ENCODE measurements at regions not wholly inside any gene's neighbourhood (a gene's known extent, or its start where the extent isn't known, plus 50 kb on each side); places are given as distances from the start of the nearest gene placed in this dataset.

DNA sequence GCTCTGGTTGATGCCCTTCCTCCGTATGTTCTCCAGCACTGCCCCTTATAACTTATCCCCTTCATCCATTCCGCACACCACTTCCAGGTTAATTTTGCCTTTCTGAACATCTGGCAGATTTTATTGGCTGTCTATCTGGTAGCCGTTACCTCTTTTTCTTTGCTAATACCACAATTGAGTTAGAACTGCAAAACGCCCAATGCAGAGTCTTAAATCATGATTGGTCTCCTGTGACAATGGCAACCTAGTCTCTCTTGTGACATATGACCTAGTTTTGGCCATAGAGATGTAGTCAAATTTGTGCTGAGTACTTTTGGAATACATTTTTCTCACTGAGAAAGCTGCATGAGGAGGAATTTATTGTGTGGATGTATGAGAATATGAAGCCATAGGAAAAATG, 365.7 kb upstream of the PRR16 start:
- Histone ChIP-seq H3K9ac (ENCODE audit: insufficient read length, low read depth) (no peak overlapping the region), H3K36me3 (ENCODE audit: insufficient read depth, insufficient read length, low read length) (no peaks in the 10 kb centered on the region), H3K9me3 (ENCODE audit: insufficient read depth, low read length) (no peaks in the 10 kb centered on the region), H3K4me1 (ENCODE audit: insufficient read depth, insufficient read length) (no peaks in the 10 kb centered on the region), H3K4me3 (ENCODE audit: insufficient read length, low read depth) (no peak overlapping the region), H3K27me3 (ENCODE audit: insufficient read depth, insufficient read length) (no peaks in the 10 kb centered on the region)
- TF ChIP-seq YY1 (IDR thresholded peaks at IDR 0.05; ENCODE audit: insufficient read depth, insufficient read length) (no peak), ZNF274 (IDR thresholded peaks at IDR 0.05; ENCODE audit: low read depth, low read length) (no peak), SUZ12 (IDR thresholded peaks at IDR 0.05; ENCODE audit: extremely low read depth, insufficient read depth, insufficient read length) (no peak)
- DNase-seq (ENCODE audit: low read depth, low spot score): no peak

DNA sequence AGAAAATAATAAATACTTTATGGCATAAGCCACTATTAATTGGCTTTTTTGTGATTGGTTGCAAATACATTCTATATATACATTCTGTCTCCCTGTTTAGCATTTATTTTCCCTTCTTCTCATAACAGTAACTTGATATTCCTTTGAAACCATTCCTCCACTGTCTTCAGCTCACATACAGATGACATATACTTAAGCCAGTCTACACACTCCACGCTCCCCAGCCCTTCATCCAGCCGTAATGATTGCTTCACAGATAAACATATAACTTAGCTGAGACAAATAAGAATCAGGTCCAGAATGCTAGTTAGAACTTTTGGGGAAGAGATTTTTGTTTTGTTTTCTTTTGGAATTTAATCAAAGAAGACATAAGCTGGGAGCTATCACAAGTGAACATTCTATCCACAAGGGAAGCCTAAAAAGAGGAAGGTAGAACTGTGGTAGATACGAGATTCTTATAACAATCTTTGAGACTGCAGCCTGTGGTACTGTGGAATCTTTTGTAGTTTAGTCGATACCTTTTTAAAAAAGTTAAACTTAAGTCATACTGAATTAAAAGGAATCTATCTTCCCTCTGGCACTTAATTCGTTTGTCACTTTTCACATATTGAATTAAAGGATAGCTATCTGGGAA, 365.1 kb upstream of the PRR16 start:
- DNase-seq (ENCODE audit: low read depth, low spot score): no peak
- Histone ChIP-seq H3K36me3 (ENCODE audit: insufficient read depth, insufficient read length, low read length) (no peaks in the 10 kb centered on the region), H3K9me3 (ENCODE audit: insufficient read depth, low read length) (no peaks in the 10 kb centered on the region), H3K27me3 (ENCODE audit: insufficient read depth, insufficient read length) (no peaks in the 10 kb centered on the region), H3K4me3 (ENCODE audit: insufficient read length, low read depth) (no peak overlapping the region), H3K4me1 (ENCODE audit: insufficient read depth, insufficient read length) (no peaks in the 10 kb centered on the region), H3K9ac (ENCODE audit: insufficient read length, low read depth) (no peak overlapping the region)
- TF ChIP-seq YY1 (IDR thresholded peaks at IDR 0.05; ENCODE audit: insufficient read depth, insufficient read length) (no peak), SUZ12 (IDR thresholded peaks at IDR 0.05; ENCODE audit: extremely low read depth, insufficient read depth, insufficient read length) (no peak), ZNF274 (IDR thresholded peaks at IDR 0.05; ENCODE audit: low read depth, low read length) (no peak)

DNA sequence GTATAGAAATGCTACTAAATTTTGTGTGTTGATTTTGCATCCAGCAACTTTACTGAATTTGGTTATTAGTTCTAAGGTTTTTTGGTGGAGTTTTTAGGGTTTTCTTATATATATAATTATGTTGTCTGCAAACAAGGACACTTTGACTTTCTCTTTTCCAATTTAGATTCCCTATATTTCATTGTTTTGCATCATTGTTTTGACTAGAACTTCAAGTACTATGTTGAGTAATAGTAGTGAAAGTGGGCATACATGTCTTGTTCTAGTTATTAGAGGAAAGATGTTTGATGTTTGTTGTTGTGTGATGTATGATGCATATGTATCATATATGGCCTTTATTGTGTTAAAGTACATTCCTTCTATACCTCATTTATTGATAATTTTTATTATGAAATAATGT, 362.3 kb upstream of the PRR16 start:
- TF ChIP-seq ZNF274 (IDR thresholded peaks at IDR 0.05; ENCODE audit: low read depth, low read length) (no peak), YY1 (IDR thresholded peaks at IDR 0.05; ENCODE audit: insufficient read depth, insufficient read length) (no peak), SUZ12 (IDR thresholded peaks at IDR 0.05; ENCODE audit: extremely low read depth, insufficient read depth, insufficient read length) (no peak)
- no peak overlapping the region for H3K4me3 ChIP-seq (ENCODE audit: insufficient read length, low read depth)

DNA sequence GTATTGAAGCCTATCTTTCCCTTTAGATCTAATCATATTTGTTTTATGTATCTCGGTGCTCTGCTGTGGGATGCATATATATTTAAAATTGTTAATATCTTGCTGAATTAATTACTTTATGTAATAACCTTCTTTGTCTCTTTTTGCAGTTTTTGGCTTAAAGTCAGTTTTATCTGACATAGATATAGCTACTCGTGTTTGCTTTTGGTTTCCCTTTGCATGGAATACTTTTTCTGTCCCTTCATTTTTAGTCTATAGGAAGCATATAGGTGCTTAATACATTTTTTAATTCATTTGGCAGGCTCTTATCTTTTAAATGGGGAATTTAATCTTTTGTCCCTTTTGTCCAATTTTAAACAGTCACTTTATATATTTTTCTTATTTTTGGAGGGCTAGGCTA, 360.6 kb upstream of the PRR16 start:
- no peak for DNase-seq (ENCODE audit: low read depth, low spot score)
- Histone ChIP-seq H3K9me3 (ENCODE audit: insufficient read depth, low read length) (no peaks in the 10 kb centered on the region), H3K27me3 (ENCODE audit: insufficient read depth, insufficient read length) (no peaks in the 10 kb centered on the region), H3K4me3 (ENCODE audit: insufficient read length, low read depth) (no peak overlapping the region), H3K9ac (ENCODE audit: insufficient read length, low read depth) (no peak overlapping the region), H3K36me3 (ENCODE audit: insufficient read depth, insufficient read length, low read length) (no peaks in the 10 kb centered on the region), H3K4me1 (ENCODE audit: insufficient read depth, insufficient read length) (no peaks in the 10 kb centered on the region)
- TF ChIP-seq SUZ12 (IDR thresholded peaks at IDR 0.05; ENCODE audit: extremely low read depth, insufficient read depth, insufficient read length) (no peak), ZNF274 (IDR thresholded peaks at IDR 0.05; ENCODE audit: low read depth, low read length) (no peak), YY1 (IDR thresholded peaks at IDR 0.05; ENCODE audit: insufficient read depth, insufficient read length) (no peak)

More for the DNA sequence above, 362.3 kb upstream of the PRR16 start:
- Histone ChIP-seq H3K4me1 (ENCODE audit: insufficient read depth, insufficient read length) (no peaks in the 10 kb centered on the region), H3K36me3 (ENCODE audit: insufficient read depth, insufficient read length, low read length) (no peaks in the 10 kb centered on the region), H3K9me3 (ENCODE audit: insufficient read depth, low read length) (no peaks in the 10 kb centered on the region), H3K9ac (ENCODE audit: insufficient read length, low read depth) (no peak overlapping the region), H3K27me3 (ENCODE audit: insufficient read depth, insufficient read length) (no peaks in the 10 kb centered on the region)
- DNase-seq (ENCODE audit: low read depth, low spot score): no peak

DNA sequence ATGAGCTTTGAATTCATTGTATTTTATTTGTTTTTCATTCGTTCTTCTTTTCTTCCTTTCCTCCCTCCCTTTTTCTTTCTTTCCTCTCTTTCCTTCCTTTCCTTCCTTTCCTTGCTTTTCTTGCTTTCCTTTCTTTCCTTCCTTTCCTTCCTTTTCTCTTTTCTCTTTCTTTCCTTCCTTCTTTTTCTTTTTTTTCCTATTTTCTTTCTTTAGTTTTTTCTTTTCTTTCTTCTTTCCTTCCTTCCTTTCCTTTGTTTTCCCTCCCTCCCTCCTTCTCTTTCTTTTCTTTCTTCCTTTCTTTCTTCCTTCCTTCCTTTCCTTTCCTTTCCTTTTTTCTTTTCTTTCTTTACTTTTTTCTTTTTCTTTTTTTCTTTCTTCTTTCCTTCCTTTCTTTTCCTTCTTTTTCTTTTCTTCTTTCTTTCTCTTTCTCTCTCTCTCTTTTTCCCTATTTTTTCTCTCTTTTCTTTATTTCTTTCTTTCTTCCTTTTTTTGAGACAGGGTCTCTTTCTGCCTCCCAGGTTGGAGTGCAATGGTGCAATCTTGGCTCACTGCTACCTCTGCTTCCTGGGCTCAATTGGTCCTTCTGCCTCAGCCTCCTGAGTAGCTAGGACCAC, 357.1 kb upstream of the PRR16 start:
- TF ChIP-seq ZNF274 (IDR thresholded peaks at IDR 0.05; ENCODE audit: low read depth, low read length) (no peak), SUZ12 (IDR thresholded peaks at IDR 0.05; ENCODE audit: extremely low read depth, insufficient read depth, insufficient read length) (no peak), YY1 (IDR thresholded peaks at IDR 0.05; ENCODE audit: insufficient read depth, insufficient read length) (no peak)
- Histone ChIP-seq H3K9ac (ENCODE audit: insufficient read length, low read depth) (no peak overlapping the region), H3K4me1 (ENCODE audit: insufficient read depth, insufficient read length) (no peaks in the 10 kb centered on the region), H3K9me3 (ENCODE audit: insufficient read depth, low read length) (no peaks in the 10 kb centered on the region), H3K27me3 (ENCODE audit: insufficient read depth, insufficient read length) (no peaks in the 10 kb centered on the region), H3K36me3 (ENCODE audit: insufficient read depth, insufficient read length, low read length) (no peaks in the 10 kb centered on the region), H3K4me3 (ENCODE audit: insufficient read length, low read depth) (no peak overlapping the region)
- DNase-seq (ENCODE audit: low read depth, low spot score): no peak

DNA sequence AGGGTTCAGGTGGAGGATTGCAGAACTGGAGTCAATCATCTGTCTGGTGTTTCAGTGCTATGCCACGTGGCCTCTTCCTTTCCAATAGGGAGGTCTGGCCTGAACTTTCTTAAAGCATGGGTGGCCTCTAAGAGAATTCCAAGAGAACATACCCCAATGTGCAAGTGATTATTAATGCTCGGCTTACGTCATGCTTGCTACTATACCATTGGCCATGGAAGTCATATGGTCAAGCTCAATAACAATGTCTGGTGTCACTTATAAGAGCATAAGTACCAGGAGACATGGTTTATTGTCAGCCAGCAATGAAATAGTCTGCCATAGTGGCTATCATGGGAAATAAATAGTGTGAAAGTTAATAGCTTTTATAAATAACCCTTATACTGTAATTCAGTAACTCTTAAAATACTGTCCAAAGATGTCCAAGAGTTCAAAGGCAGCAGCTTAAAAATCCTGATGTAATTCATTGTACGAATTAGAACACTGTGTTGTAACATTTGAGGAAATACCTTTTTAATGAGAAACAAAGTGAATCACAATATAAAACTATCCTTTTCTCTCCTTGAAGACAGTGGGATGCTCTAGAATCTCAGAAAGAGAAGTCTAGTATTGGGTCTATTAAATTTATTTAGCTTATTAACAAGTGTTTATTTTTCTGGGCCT, 355.4 kb upstream of the PRR16 start:
- no peak for DNase-seq (ENCODE audit: low read depth, low spot score)
- no peaks in the 10 kb centered on the region for H3K36me3 ChIP-seq (ENCODE audit: insufficient read depth, insufficient read length, low read length)
- TF ChIP-seq SUZ12 (IDR thresholded peaks at IDR 0.05; ENCODE audit: extremely low read depth, insufficient read depth, insufficient read length) (no peak), YY1 (IDR thresholded peaks at IDR 0.05; ENCODE audit: insufficient read depth, insufficient read length) (no peak), ZNF274 (IDR thresholded peaks at IDR 0.05; ENCODE audit: low read depth, low read length) (no peak)
- H3K9ac ChIP-seq (ENCODE audit: insufficient read length, low read depth): no peak overlapping the region
- H3K9me3 ChIP-seq (ENCODE audit: insufficient read depth, low read length): no peaks in the 10 kb centered on the region
- no peaks in the 10 kb centered on the region for H3K27me3 ChIP-seq (ENCODE audit: insufficient read depth, insufficient read length)
- no peak overlapping the region for H3K4me3 ChIP-seq (ENCODE audit: insufficient read length, low read depth)
- H3K4me1 ChIP-seq (ENCODE audit: insufficient read depth, insufficient read length): no peaks in the 10 kb centered on the region

DNA sequence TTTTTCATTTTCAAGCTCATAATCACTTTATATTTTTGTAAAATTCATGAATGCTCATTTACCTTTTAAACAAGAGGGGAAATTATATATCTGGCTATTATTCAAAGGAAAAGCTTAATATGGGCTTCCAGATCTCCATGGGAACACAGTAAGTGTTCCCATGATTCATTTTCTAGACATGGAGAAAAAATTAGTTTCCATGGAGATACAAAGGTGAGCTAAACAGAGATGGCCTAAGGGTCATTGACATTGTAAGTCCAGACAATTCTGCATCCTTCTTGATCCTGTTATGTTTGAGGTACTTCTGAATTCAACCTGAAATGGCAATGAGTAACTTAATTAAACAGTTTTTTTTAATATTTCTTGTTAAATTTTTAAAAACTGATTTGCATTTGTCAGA, 341.4 kb upstream of the PRR16 start:
- no peaks in the 10 kb centered on the region for H3K9me3 ChIP-seq (ENCODE audit: insufficient read depth, low read length)
- no peak for TF ChIP-seq ZNF274 (IDR thresholded peaks at IDR 0.05; ENCODE audit: low read depth, low read length)
- TF ChIP-seq SUZ12 (IDR thresholded peaks at IDR 0.05; ENCODE audit: extremely low read depth, insufficient read depth, insufficient read length): no peak
- TF ChIP-seq YY1 (IDR thresholded peaks at IDR 0.05; ENCODE audit: insufficient read depth, insufficient read length): no peak
- no peaks in the 10 kb centered on the region for H3K27me3 ChIP-seq (ENCODE audit: insufficient read depth, insufficient read length)
- H3K36me3 ChIP-seq (ENCODE audit: insufficient read depth, insufficient read length, low read length): no peaks in the 10 kb centered on the region
- no peaks in the 10 kb centered on the region for H3K4me1 ChIP-seq (ENCODE audit: insufficient read depth, insufficient read length)
- no peak for DNase-seq (ENCODE audit: low read depth, low spot score)
- H3K4me3 ChIP-seq (ENCODE audit: insufficient read length, low read depth): no peak overlapping the region
- no peak overlapping the region for H3K9ac ChIP-seq (ENCODE audit: insufficient read length, low read depth)
